Loucy (cell line): ENCODE measurements at regions not wholly inside any gene's neighbourhood (a gene's known extent, or its start where the extent isn't known, plus 50 kb on each side); places are given as distances from the start of the nearest gene placed in this dataset.

ENCODE experiments used
- EZH2phosphoT487 ChIP-seq: fragments of 200-600 bp; IDR thresholded peaks from 2 replicates; pipeline ENCODE4 v1.6.1; 2018; ENCODE audit warnings: antibody characterized with exemption, mild to moderate bottlenecking, moderate library complexity, borderline replicate concordance
- TF ChIP-seq, protein P1 (sequence below): fragments of 200-600 bp; sonication (generic); conservative IDR thresholded peaks from 2 replicates; pipeline ENCODE4 v1.5.1; 2014; ENCODE audit warnings: mild to moderate bottlenecking, antibody characterized with exemption, low read length

DNA sequence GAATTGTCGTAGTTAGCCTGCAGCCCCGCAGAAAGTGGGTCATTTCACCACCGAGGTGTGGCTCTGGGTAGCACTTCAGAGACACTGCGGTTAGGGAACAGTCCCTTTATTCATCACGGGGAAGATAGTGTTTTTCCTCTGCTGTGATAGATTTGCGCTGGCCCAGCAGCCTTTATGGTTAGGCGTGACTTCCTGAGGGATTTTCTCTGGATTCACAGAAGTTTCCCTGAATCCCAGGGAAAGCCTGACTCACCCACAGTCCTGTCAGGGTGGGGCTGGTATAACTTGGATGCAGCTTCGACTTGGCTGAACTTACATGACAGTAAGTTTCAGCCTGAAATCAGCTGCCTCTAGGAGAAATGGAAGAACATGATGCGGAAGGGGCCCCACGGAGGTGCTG lies 196.3 kb upstream of the HHIP start:
- TF ChIP-seq, protein P1, sequence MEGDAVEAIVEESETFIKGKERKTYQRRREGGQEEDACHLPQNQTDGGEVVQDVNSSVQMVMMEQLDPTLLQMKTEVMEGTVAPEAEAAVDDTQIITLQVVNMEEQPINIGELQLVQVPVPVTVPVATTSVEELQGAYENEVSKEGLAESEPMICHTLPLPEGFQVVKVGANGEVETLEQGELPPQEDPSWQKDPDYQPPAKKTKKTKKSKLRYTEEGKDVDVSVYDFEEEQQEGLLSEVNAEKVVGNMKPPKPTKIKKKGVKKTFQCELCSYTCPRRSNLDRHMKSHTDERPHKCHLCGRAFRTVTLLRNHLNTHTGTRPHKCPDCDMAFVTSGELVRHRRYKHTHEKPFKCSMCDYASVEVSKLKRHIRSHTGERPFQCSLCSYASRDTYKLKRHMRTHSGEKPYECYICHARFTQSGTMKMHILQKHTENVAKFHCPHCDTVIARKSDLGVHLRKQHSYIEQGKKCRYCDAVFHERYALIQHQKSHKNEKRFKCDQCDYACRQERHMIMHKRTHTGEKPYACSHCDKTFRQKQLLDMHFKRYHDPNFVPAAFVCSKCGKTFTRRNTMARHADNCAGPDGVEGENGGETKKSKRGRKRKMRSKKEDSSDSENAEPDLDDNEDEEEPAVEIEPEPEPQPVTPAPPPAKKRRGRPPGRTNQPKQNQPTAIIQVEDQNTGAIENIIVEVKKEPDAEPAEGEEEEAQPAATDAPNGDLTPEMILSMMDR = no peak
- TF ChIP-seq EZH2phosphoT487 = no peak
